Heart left ventricle (tissue), 13 donors: ENCODE measurements at regions not wholly inside any gene's neighbourhood (a gene's known extent, or its start where the extent isn't known, plus 50 kb on each side); places are given as distances from the start of the nearest gene placed in this dataset.

Experiments
- CTCF ChIP-seq, 12 donors: fragments of 200-600 bp; sonication (generic) in 4 of 12; IDR thresholded peaks; one replicate each; pipeline versions ENCODE4 v1.5.0 to v1.8.0; 2018 to 2022; ENCODE audit warnings: antibody characterized with exemption in 12 of 12, mild to moderate bottlenecking in 5 of 12
- POLR2A ChIP-seq, 2 donors: fragments of 450-650 bp; IDR thresholded peaks; one replicate each; pipeline ENCODE4 v1.6.1; 2017; ENCODE audit warnings: antibody characterized with exemption in 2 of 2, mild to moderate bottlenecking in 2 of 2, moderate library complexity in 2 of 2
- donor health status: ischemic (EF 13 %, LVEDD 7.1; RV severe dilation, severe dysfunction).
- donor health status: DM: no; HTN: yes; CAD: no.
- donor health status: DM: no; HTN: no; CAD: no.
- donor health status: ischemic (EF 25% LVEDD 6.9; RV normal size, moderate dysfunction).
- donor health status: ischemic (EF 25% LVEDD 5.7; RV mildly dilated, moderate dysfunction).
- donor health status: ischemic (EF 35%, LVEDD 5.7; RV mildly dilated, moderate dysfunction).
- donor health status: nonischemic (EF 11% LVEDD 7.7; RV severe dilation, severe dysfunction).
- donor health status: DM: yes; HTN: yes; CAD: no.
- donor health status: PGD.
- donor health status: ischemic (EF 29% LVEDD 5.4; RV normal size, mild dysfunction).
- donor health status: nonischemic (EF 23%, LVEDD 6.1; RV moderate dilation, normal function).

GRCh38 chr12:73136386-73136785 is 864.2 kb downstream of the TRHDE start:
- TF ChIP-seq CTCF (IDR thresholded peaks at IDR 0.05) (no peak), POLR2A (IDR thresholded peaks at IDR 0.05) (no peak)
